ENCODE measurements at regions not wholly inside any gene's neighbourhood (a gene's known extent, or its start where the extent isn't known, plus 50 kb on each side); places are given as distances from the start of the nearest gene placed in this dataset.

GRCh38 chr3:31013090-31013489 is 118.6 kb upstream of the GADL1 start:
- Histone ChIP-seq H3K36me3 (ENCODE audit: control insufficient read depth in 1 of 2, insufficient read depth in 2 of 2, low read length in 2 of 2) (no peaks in the 10 kb centered on the region), H3K4me3 (replicated peaks in 1 of 2; ENCODE audit: low read depth in 1 of 2, low read length in 2 of 2) (no peak overlapping the region), H4K20me1 (ENCODE audit: insufficient read depth) (no peaks in the 10 kb centered on the region), H3K79me2 (ENCODE audit: insufficient read depth, low read length) (no peaks in the 10 kb centered on the region), H3K9me3 (ENCODE audit: control insufficient read depth in 1 of 2, insufficient read depth in 1 of 2, low read depth in 1 of 2, low read length in 2 of 2) (no peaks in the 10 kb centered on the region), H2AFZ (ENCODE audit: low read depth, low read length, poor library complexity, severe bottlenecking) (no peak overlapping the region), H3K4me2 (ENCODE audit: low read length) (no peak overlapping the region), H3K9me2 (ENCODE audit: insufficient read depth) (no peaks in the 10 kb centered on the region; the same call in 1 of the 2 replicates), H3K9ac (ENCODE audit: low read length) (no peak overlapping the region), H3K27ac (ENCODE audit: low read depth, low read length) (no peak overlapping the region), H3K4me1 (ENCODE audit: control insufficient read depth in 1 of 2, insufficient read depth in 2 of 2, low read length in 2 of 2) (no peaks in the 10 kb centered on the region; a peak in 1 of 4 replicates), H3K27me3 (ENCODE audit: insufficient read depth, low read length) (no peaks in the 10 kb centered on the region)
- ATAC-seq: no peak
- RAD21 ChIA-PET (ENCODE audit: low non-redundant PET in 1 of 2, low total read pairs in 2 of 2, uncharacterized antibody in 2 of 2, unreplicated experiment in 2 of 2): no interaction called here
- no peak for TF ChIP-seq REST (IDR thresholded peaks at IDR 0.05; ENCODE audit: low read depth)
- no peak for TF ChIP-seq ZNF274 (IDR thresholded peaks at IDR 0.05; ENCODE audit: low read depth, low read length)
- TF ChIP-seq ZFX (IDR thresholded peaks at IDR 0.05): no peak
- no peak for TF ChIP-seq SIN3A (IDR thresholded peaks at IDR 0.05; ENCODE audit: low read depth)
- no peak for TF ChIP-seq SP1 (IDR thresholded peaks at IDR 0.05; ENCODE audit: low read depth)
- no peak for TF ChIP-seq EZH2phosphoT487 (IDR thresholded peaks at IDR 0.05; ENCODE audit: borderline replicate concordance)
- no peak for TF ChIP-seq EGR1 (IDR thresholded peaks at IDR 0.05; ENCODE audit: low read depth)
- TF ChIP-seq ELF1 (IDR thresholded peaks at IDR 0.05; ENCODE audit: borderline replicate concordance, low read depth): no peak
- no peak for TF ChIP-seq YY1 (IDR thresholded peaks at IDR 0.05; ENCODE audit: extremely low read depth, insufficient replicate concordance, low read depth, low read length)
- no peak for TF ChIP-seq EZH2 (IDR thresholded peaks at IDR 0.05)
- TF ChIP-seq SRF (IDR thresholded peaks at IDR 0.05; ENCODE audit: low read depth): no peak
- no peak for TF ChIP-seq CEBPB (IDR thresholded peaks at IDR 0.05; ENCODE audit: low read depth)
- no TSS peak for BruUV-seq (replicated peaks)
- intact Hi-C loops (cut with micrococcal nuclease): no loop called here
- CTCF ChIA-PET: no interaction called here
- no peak for DNase-seq (ENCODE audit: low read depth, low spot score)
- POLR2A ChIA-PET: interaction anchor here (0.7 kb wide), 1 partner anchor 8 kb away, joined by 3 read pairs; no protein-coding TSS in a partner anchor

All from HCT116 (cell line).